ENCODE measurements at regions not wholly inside any gene's neighbourhood (a gene's known extent, or its start where the extent isn't known, plus 50 kb on each side); places are given as distances from the start of the nearest gene placed in this dataset.

GRCh38 chr22:26732284-26732683 lies 74.9 kb downstream of the MIAT start:
- no peak for DNase-seq

GRCh38 chr22:26734339-26735018 lies 77.1 kb downstream of the MIAT start:
- DNase-seq = no peak

GRCh38 chr22:26735019-26735409 lies 77.6 kb downstream of the MIAT start:
- no peak for DNase-seq

- DNase-seq = no peak
Observed at GRCh38 chr22:26737262-26737661, 79.9 kb downstream of the MIAT start.

GRCh38 chr22:26740253-26740652 lies 82.9 kb downstream of the MIAT start:
- no peak for DNase-seq

- no peak for DNase-seq
Observed at GRCh38 chr22:26743149-26743548, 85.8 kb downstream of the MIAT start.

- DNase-seq = peak; percentile 55
Observed at GRCh38 chr22:26744892-26745808, 87.8 kb downstream of the MIAT start.

GRCh38 chr22:26746311-26746710 lies 88.9 kb downstream of the MIAT start:
- DNase-seq = no peak

- DNase-seq = no peak
Observed at GRCh38 chr22:26748845-26749244, 91.5 kb downstream of the MIAT start.

- DNase-seq = peak; percentile 90
Observed at GRCh38 chr22:26751217-26751616, 93.8 kb downstream of the MIAT start.

GRCh38 chr22:26753125-26753862 lies 95.9 kb downstream of the MIAT start:
- DNase-seq = no peak

- peak; percentile 45 for DNase-seq
Observed at GRCh38 chr22:26756675-26757293, 99.4 kb downstream of the MIAT start.

GRCh38 chr22:26757496-26757895 lies 100.1 kb downstream of the MIAT start:
- no peak for DNase-seq

- DNase-seq = no peak
Observed at GRCh38 chr22:26762503-26763472, 105.4 kb downstream of the MIAT start.

- DNase-seq = peak; percentile 46
Observed at GRCh38 chr22:26763633-26764361, 106.4 kb downstream of the MIAT start.

- no peak for DNase-seq
Observed at GRCh38 chr22:26766510-26767350, 109.3 kb downstream of the MIAT start.

GRCh38 chr22:26767351-26768155 lies 110.2 kb downstream of the MIAT start:
- no peak for DNase-seq

GRCh38 chr22:26768156-26768515 lies 110.7 kb downstream of the MIAT start:
- DNase-seq = no peak

- DNase-seq = no peak
Observed at GRCh38 chr22:26768952-26769351, 111.6 kb downstream of the MIAT start.

Data from kidney glomerular epithelial cell (primary cell).